NT2/D1 (cell line): ENCODE measurements at regions not wholly inside any gene's neighbourhood (a gene's known extent, or its start where the extent isn't known, plus 50 kb on each side); places are given as distances from the start of the nearest gene placed in this dataset.

Source experiments
- SUZ12 ChIP-seq: IDR thresholded peaks from 2 replicates; pipeline ENCODE4 v1.6.1; 2011; ENCODE audit not compliant: insufficient read length, insufficient read depth; ENCODE audit errors: extremely low read depth
- YY1 ChIP-seq: IDR thresholded peaks from 2 replicates; pipeline ENCODE4 v1.6.1; 2011; ENCODE audit not compliant: insufficient read length, insufficient read depth
- ZNF274 ChIP-seq: IDR thresholded peaks from 2 replicates; pipeline ENCODE4 v1.6.1; 2011; ENCODE audit warnings: mild to moderate bottlenecking, low read depth, low read length

GRCh38 chr2:120454654-120455385 lies 108.9 kb downstream of the INHBB start:
- no peak for TF ChIP-seq YY1
- TF ChIP-seq ZNF274: no peak
- TF ChIP-seq SUZ12: no peak
